ENCODE measurements at regions not wholly inside any gene's neighbourhood (a gene's known extent, or its start where the extent isn't known, plus 50 kb on each side); places are given as distances from the start of the nearest gene placed in this dataset.
"Not testable (repeated sequence)": the region's sequence is repeated elsewhere in the genome, so short reads cannot be mapped to it uniquely, and the experiment has no call there.

- no peak for DNase-seq
Observed at GRCh38 chr18:38257661-38258060, 692.1 kb upstream of the CELF4 start.

GRCh38 chr18:38256366-38256765, 690.8 kb upstream of the CELF4 start:
- DNase-seq: no peak

- no peak for DNase-seq
Observed at GRCh38 chr18:38250971-38251370, 685.4 kb upstream of the CELF4 start.

- DNase-seq: no peak
Observed at GRCh38 chr18:38244480-38244879, 678.9 kb upstream of the CELF4 start.

- DNase-seq: no peak
Observed at GRCh38 chr18:38243291-38243690, 677.7 kb upstream of the CELF4 start.

- DNase-seq: no peak
Observed at GRCh38 chr18:38241736-38242135, 676.1 kb upstream of the CELF4 start.

- DNase-seq: no peak
Observed at GRCh38 chr18:38241216-38241615, 675.6 kb upstream of the CELF4 start.

GRCh38 chr18:38239606-38240005, 674.0 kb upstream of the CELF4 start:
- no peak for DNase-seq

GRCh38 chr18:38237796-38238195, 672.2 kb upstream of the CELF4 start:
- DNase-seq: no peak

- DNase-seq: no peak
Observed at GRCh38 chr18:38221476-38222100, 656.0 kb upstream of the CELF4 start.

GRCh38 chr18:38198956-38199355, 633.4 kb upstream of the CELF4 start:
- DNase-seq: no peak

GRCh38 chr18:38198526-38198925, 632.9 kb upstream of the CELF4 start:
- DNase-seq: no peak

GRCh38 chr18:38186491-38186890, 620.9 kb upstream of the CELF4 start:
- DNase-seq: no peak

- no peak for DNase-seq
Observed at GRCh38 chr18:38174594-38174993, 609.0 kb upstream of the CELF4 start.

- DNase-seq: no peak
Observed at GRCh38 chr18:38174173-38174572, 608.6 kb upstream of the CELF4 start.

- DNase-seq: no peak
Observed at GRCh38 chr18:38170845-38171244, 605.2 kb upstream of the CELF4 start.

- no peak for DNase-seq
Observed at GRCh38 chr18:38167623-38168022, 602.0 kb upstream of the CELF4 start.

GRCh38 chr18:38153116-38153515, 587.5 kb upstream of the CELF4 start:
- not testable (repeated sequence) for DNase-seq

- DNase-seq: no peak
Observed at GRCh38 chr18:38116716-38117115, 551.1 kb upstream of the CELF4 start.

GRCh38 chr18:38115201-38115600, 549.6 kb upstream of the CELF4 start:
- no peak for DNase-seq

- DNase-seq: no peak
Observed at GRCh38 chr18:38087538-38087937, 521.9 kb upstream of the CELF4 start.

GRCh38 chr18:38081516-38081915, 515.9 kb upstream of the CELF4 start:
- DNase-seq: no peak

GRCh38 chr18:38077229-38077628, 511.6 kb upstream of the CELF4 start:
- no peak for DNase-seq

GRCh38 chr18:38076346-38077070, 510.9 kb upstream of the CELF4 start:
- no peak for DNase-seq
